ENCODE measurements at regions not wholly inside any gene's neighbourhood (a gene's known extent, or its start where the extent isn't known, plus 50 kb on each side); places are given as distances from the start of the nearest gene placed in this dataset.
A peak's percentile ranks its signal among the peaks of the same experiment; 100 is the strongest.
"Not testable (repeated sequence)": the region's sequence is repeated elsewhere in the genome, so short reads cannot be mapped to it uniquely, and the experiment has no call there.

GRCh38 chr10:26621243-26621888 is 76.1 kb upstream of the PDSS1 start:
- DNase-seq = no peak

- peak in 1 of 2 experiments; percentile 46 for DNase-seq
Observed at GRCh38 chr10:26621889-26622711, 75.4 kb upstream of the PDSS1 start.

- no peak for DNase-seq
Observed at GRCh38 chr10:26622891-26623290, 74.6 kb upstream of the PDSS1 start.

GRCh38 chr10:26624006-26624405 is 73.5 kb upstream of the PDSS1 start:
- peak in 1 of 2 experiments; percentile 22 for DNase-seq

GRCh38 chr10:26626066-26626465 is 71.4 kb upstream of the PDSS1 start:
- no peak for DNase-seq

GRCh38 chr10:26627324-26627723 is 70.2 kb upstream of the PDSS1 start:
- peak; percentile 61 to 71 for DNase-seq

- no peak for DNase-seq
Observed at GRCh38 chr10:26628395-26628794, 69.1 kb upstream of the PDSS1 start.

- not testable (repeated sequence) for DNase-seq
Observed at GRCh38 chr10:26632171-26632570, 65.3 kb upstream of the PDSS1 start.

- not testable (repeated sequence) for DNase-seq
Observed at GRCh38 chr10:26634111-26634510, 63.4 kb upstream of the PDSS1 start.

GRCh38 chr10:26637521-26638275 is 59.8 kb upstream of the PDSS1 start:
- DNase-seq = no peak

GRCh38 chr10:26640391-26640790 is 57.1 kb upstream of the PDSS1 start:
- no peak for DNase-seq

GRCh38 chr10:26642896-26643653 is 54.4 kb upstream of the PDSS1 start:
- no peak for DNase-seq

- DNase-seq = no peak
Observed at GRCh38 chr10:26647602-26648244, 49.8 kb upstream of the PDSS1 start.
